HG02884 (cell line): ENCODE measurements at regions not wholly inside any gene's neighbourhood (a gene's known extent, or its start where the extent isn't known, plus 50 kb on each side); places are given as distances from the start of the nearest gene placed in this dataset.

Experiments used
- ATAC-seq: cut with Tn5 transposase; IDR thresholded peaks from one replicate; pipeline ENCODE4 v1.9.1; 2021; ENCODE audit warnings: mild to moderate bottlenecking, moderate library complexity; ENCODE audit not compliant: unreplicated experiment

DNA sequence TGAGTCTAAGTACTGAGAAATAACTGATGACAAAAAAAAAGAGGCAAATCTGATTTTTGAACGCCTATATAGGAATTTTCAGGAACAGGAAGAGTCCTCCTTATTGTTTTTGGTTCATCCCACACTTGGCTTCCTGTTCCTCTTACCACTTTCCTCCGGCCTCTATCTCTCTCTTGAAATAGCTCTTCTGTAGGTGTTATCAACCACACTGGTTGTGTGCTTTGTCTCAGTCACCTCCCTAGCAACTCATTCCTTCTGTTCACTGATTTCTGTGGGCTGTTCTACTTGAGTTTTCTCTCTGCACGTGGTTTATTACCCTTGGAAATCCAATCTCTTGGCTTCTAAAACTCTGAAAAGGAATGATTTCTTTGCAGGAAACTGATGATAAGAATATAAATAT lies 78.7 kb upstream of the C11orf87 start:
- no peak for ATAC-seq

- no peak for ATAC-seq
These were observed 74.7 kb upstream of the C11orf87 start for GRCh38 chr11:109347304-109347703.

GRCh38 chr11:109349276-109350080 lies 72.5 kb upstream of the C11orf87 start:
- ATAC-seq: no peak

DNA sequence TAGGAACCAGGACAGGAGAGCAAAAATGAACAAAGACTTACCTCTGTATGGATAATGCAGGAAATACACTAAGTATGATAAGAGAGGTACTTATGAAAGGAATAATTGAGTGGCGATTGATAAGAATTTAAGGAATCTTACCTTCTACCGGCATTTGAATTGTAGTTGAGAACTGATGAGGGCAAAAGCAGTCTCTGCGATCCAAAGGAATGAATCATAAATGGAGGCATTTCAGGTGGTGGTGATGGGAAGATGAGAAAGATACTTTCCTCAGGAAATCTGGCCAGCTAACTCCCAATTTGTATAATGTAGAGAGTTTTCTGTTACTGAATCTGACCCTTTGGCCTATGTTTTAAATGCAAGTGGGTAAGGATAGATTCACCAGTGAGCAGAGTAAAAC lies 71.9 kb upstream of the C11orf87 start:
- ATAC-seq: no peak

- no peak for ATAC-seq
These were observed 59.9 kb upstream of the C11orf87 start for GRCh38 chr11:109362059-109362458.

DNA sequence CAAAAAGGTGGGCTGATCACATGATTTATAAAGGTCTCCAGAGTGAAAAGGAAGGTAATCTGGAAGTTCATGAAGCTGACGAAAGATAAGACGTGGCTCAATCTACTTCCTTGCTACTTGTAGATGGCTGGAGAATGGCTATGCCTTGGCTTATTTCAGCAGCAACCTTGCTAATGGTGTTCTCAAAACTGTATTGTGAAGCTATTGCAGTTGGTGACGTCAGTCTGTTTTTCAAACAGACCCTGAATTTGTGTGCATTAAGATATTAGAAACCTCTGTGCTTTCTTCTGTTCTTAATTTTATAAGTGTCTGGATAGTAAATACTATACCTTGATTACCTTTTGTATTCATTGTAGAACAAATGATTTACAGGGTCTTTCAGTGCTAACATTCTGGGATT lies 58.3 kb upstream of the C11orf87 start:
- ATAC-seq: no peak

- ATAC-seq: no peak
These were observed 57.1 kb upstream of the C11orf87 start for GRCh38 chr11:109364851-109365250.

DNA sequence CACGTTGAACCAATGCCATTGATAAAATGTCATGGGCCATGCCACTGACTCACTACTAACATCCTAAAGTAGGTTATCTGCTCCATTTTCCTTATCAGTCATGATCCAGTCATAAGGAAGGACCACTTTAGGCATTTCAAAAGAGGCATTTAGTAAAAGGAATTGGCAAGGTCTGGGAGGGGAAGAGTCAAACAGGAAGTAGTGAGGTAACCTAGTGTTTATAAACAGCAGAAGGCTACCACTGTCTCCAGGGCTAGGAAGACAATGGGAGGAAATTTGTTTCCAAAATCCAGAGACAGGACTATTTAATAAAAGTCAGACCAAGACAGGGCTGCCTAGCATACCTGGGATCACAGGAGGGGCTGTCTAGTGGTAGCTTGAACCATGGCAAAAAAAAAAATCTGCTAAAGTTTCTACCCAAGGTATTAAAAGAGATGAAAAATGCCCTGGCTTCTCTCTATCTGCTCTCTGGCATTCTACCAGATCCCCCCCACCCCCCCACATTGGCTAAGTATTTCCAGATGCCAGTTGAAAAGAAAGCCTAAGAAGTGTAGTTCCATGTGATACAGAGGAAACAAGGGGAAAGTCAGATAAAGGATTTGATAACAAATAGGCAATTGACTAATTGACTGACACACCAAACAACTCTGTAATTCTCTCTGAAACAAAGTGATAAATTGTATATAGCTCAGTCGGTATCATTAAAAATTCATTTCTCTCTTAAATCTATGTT lies 50.4 kb upstream of the C11orf87 start:
- no peak for ATAC-seq
